Left ventricle myocardium inferior (tissue), 1 donor: ENCODE measurements at regions not wholly inside any gene's neighbourhood (a gene's known extent, or its start where the extent isn't known, plus 50 kb on each side); places are given as distances from the start of the nearest gene placed in this dataset.

Experiments used
- DNase-seq: peaks from one replicate; pipeline ENCODE4 v3.0.0-alpha.2; 2020
- H3K27ac ChIP-seq: fragments of 200-600 bp; replicated peaks from 2 replicates; pipeline ENCODE4 v1.8.0; 2021
- H3K27me3 ChIP-seq: fragments of 200-600 bp; 2 replicates; pipeline ENCODE4 v1.8.0; 2021; ENCODE audit warnings: low read depth
- H3K36me3 ChIP-seq: fragments of 200-600 bp; 2 replicates; pipeline ENCODE4 v1.8.0; 2021
- H3K4me1 ChIP-seq: fragments of 200-600 bp; 2 replicates; pipeline ENCODE4 v1.8.0; 2021
- H3K4me3 ChIP-seq: fragments of 200-600 bp; 2 replicates; pipeline ENCODE4 v1.8.0; 2021; ENCODE audit warnings: mild to moderate bottlenecking, moderate library complexity
- H3K9me3 ChIP-seq: fragments of 200-600 bp; replicated peaks from 2 replicates; pipeline ENCODE4 v1.8.0; 2021
- intact Hi-C: fragments of 100-400 bp; cut with micrococcal nuclease; formaldehyde crosslinking; loops from one replicate; pipeline ENCODE4 v1.11.0; 2022
- TF ChIP-seq, protein P1 (sequence below): fragments of 200-600 bp; IDR thresholded peaks from 2 replicates; pipeline ENCODE4 v1.8.0; 2021; ENCODE audit warnings: antibody characterized with exemption, mild to moderate bottlenecking, borderline replicate concordance
- donor health status: DM: no; HTN: yes; CAD: no; lungs with severe emphysema.

DNA sequence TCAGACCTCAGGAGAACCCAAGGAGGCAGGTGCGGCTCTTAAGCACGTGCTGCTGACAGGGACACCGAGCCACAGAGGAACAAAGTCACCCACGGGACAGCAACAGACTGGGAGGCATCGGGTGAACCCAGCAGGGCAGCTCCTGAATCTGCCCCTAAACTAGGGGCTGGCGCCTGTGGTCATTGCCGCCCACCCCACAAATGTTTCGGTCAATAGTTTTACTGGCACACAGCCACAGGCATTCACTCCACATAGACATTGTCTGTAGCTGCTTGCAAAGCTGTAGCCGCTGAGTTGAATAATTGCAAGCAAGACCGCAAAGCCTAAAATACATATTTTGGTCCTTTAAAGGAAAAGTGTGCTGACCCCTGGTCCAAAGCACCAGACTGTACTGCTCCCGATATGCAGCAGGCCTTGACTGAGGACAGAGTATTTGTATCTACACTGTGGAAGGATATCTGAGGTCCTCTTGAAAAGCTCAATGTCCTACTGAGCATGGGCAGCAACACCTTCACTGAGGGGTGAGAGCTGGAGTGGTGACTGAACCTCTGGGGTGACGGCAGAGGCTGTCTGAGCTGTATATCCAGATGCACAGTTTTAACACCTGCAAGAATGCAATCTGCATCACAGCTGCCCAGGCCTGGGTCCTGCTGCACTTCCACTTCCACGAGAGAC is 310.3 kb downstream of the THBS2 start:
- no peaks in the 10 kb centered on the region for H3K4me1 ChIP-seq
- no peaks in the 10 kb centered on the region for H3K36me3 ChIP-seq
- H3K4me3 ChIP-seq: no peak overlapping the region
- H3K27me3 ChIP-seq: peaks cover 45% of the 10 kb centered on the region
- DNase-seq: no peak
- H3K27ac ChIP-seq: no peak overlapping the region
- intact Hi-C loops: no loop called here
- no peaks in the 10 kb centered on the region for H3K9me3 ChIP-seq
- TF ChIP-seq, protein P1, sequence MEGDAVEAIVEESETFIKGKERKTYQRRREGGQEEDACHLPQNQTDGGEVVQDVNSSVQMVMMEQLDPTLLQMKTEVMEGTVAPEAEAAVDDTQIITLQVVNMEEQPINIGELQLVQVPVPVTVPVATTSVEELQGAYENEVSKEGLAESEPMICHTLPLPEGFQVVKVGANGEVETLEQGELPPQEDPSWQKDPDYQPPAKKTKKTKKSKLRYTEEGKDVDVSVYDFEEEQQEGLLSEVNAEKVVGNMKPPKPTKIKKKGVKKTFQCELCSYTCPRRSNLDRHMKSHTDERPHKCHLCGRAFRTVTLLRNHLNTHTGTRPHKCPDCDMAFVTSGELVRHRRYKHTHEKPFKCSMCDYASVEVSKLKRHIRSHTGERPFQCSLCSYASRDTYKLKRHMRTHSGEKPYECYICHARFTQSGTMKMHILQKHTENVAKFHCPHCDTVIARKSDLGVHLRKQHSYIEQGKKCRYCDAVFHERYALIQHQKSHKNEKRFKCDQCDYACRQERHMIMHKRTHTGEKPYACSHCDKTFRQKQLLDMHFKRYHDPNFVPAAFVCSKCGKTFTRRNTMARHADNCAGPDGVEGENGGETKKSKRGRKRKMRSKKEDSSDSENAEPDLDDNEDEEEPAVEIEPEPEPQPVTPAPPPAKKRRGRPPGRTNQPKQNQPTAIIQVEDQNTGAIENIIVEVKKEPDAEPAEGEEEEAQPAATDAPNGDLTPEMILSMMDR: no peak

- intact Hi-C loops: no loop called here
- peaks cover 46% of the 10 kb centered on the region for H3K27me3 ChIP-seq
- H3K4me1 ChIP-seq: no peaks in the 10 kb centered on the region
- no peaks in the 10 kb centered on the region for H3K9me3 ChIP-seq
- H3K4me3 ChIP-seq: no peak overlapping the region
- TF ChIP-seq, protein P1: no peak
- no peak overlapping the region for H3K27ac ChIP-seq
- H3K36me3 ChIP-seq: no peaks in the 10 kb centered on the region
- DNase-seq: no peak
These were observed 311.0 kb downstream of the THBS2 start for GRCh38 chr6:168942646-168943045.

DNA sequence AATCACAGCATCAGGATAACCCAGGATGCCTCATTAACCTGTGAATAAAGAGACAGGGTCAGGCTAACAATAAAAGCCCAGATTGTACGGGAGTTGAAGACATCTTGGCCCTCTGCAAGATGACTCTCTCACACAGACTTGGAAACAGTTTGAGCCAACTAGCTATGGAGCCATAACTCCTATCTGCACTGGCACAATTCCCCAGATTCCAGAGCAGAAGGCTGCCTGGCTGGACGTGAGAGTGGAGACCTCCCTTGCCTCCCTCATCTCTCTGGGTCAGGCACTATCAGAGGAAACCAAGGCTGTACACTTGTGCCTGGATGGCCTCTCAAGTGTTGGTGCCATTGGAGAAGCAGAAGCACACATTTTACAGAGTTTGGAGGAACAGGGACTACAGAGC is 312.6 kb downstream of the THBS2 start:
- no peak for DNase-seq
- Histone ChIP-seq H3K36me3 (no peaks in the 10 kb centered on the region), H3K9me3 (no peaks in the 10 kb centered on the region), H3K4me1 (no peaks in the 10 kb centered on the region), H3K27ac (no peak overlapping the region), H3K27me3 (peaks cover 55% of the 10 kb centered on the region), H3K4me3 (no peak overlapping the region)
- intact Hi-C loops: no loop called here
- TF ChIP-seq, protein P1: no peak

DNA sequence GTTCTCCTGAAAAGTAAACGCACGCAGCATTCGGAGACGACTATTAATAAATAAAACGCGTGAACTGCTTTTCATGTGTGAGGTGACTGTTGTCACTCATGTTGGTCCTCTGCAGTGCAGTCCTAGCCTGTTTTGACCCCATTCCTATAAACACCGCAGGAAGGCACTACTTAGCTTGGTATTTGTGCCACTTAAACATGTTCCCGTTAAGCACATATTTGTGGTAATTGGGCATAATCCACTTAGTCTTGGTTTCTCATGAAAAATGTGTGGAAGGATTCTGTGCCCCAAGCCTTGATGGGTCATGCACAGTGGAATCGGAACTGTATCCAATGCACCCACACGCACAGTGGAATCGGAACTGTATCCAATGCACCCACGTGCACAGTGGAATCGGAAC is 313.9 kb downstream of the THBS2 start:
- intact Hi-C loops: no loop called here
- Histone ChIP-seq H3K36me3 (no peaks in the 10 kb centered on the region), H3K27me3 (peaks cover 60% of the 10 kb centered on the region), H3K27ac (no peak overlapping the region), H3K4me3 (no peak overlapping the region), H3K4me1 (no peaks in the 10 kb centered on the region), H3K9me3 (no peaks in the 10 kb centered on the region)
- no peak for DNase-seq
- TF ChIP-seq, protein P1: no peak

GRCh38 chr6:168939041-168939440 is 314.6 kb downstream of the THBS2 start:
- intact Hi-C loops: no loop called here
- Histone ChIP-seq H3K27me3 (peaks cover 58% of the 10 kb centered on the region), H3K9me3 (no peaks in the 10 kb centered on the region), H3K4me1 (no peaks in the 10 kb centered on the region), H3K36me3 (no peaks in the 10 kb centered on the region), H3K27ac (no peak overlapping the region), H3K4me3 (no peak overlapping the region)
- DNase-seq: no peak
- TF ChIP-seq, protein P1: no peak
